GM18502 (cell line): ENCODE measurements at regions not wholly inside any gene's neighbourhood (a gene's known extent, or its start where the extent isn't known, plus 50 kb on each side); places are given as distances from the start of the nearest gene placed in this dataset.
"Not testable (repeated sequence)": the region's sequence is repeated elsewhere in the genome, so short reads cannot be mapped to it uniquely, and the experiment has no call there.

ENCODE experiments used
- ATAC-seq: cut with Tn5 transposase; IDR thresholded peaks from one replicate; pipeline ENCODE4 v1.9.1; 2021; ENCODE audit warnings: mild to moderate bottlenecking; ENCODE audit not compliant: unreplicated experiment, poor library complexity

- not testable (repeated sequence) for ATAC-seq
Observed at GRCh38 chr1:146448212-146448876, 219.5 kb upstream of the NOTCH2NLA start.

GRCh38 chr1:146443871-146444222, 215.0 kb upstream of the NOTCH2NLA start:
- not testable (repeated sequence) for ATAC-seq

GRCh38 chr1:146443088-146443870, 214.5 kb upstream of the NOTCH2NLA start:
- not testable (repeated sequence) for ATAC-seq

- ATAC-seq: not testable (repeated sequence)
Observed at GRCh38 chr1:146438543-146438942, 209.7 kb upstream of the NOTCH2NLA start.

- not testable (repeated sequence) for ATAC-seq
Observed at GRCh38 chr1:146416642-146417041, 187.8 kb upstream of the NOTCH2NLA start.

GRCh38 chr1:146415017-146415416, 186.2 kb upstream of the NOTCH2NLA start:
- ATAC-seq: not testable (repeated sequence)

GRCh38 chr1:146413911-146414310, 185.1 kb upstream of the NOTCH2NLA start:
- not testable (repeated sequence) for ATAC-seq

- ATAC-seq: not testable (repeated sequence)
Observed at GRCh38 chr1:146411923-146412322, 183.1 kb upstream of the NOTCH2NLA start.

- not testable (repeated sequence) for ATAC-seq
Observed at GRCh38 chr1:146409817-146410441, 181.1 kb upstream of the NOTCH2NLA start.

- ATAC-seq: not testable (repeated sequence)
Observed at GRCh38 chr1:146409116-146409801, 180.4 kb upstream of the NOTCH2NLA start.

GRCh38 chr1:146401281-146401825, 172.5 kb upstream of the NOTCH2NLA start:
- not testable (repeated sequence) for ATAC-seq

GRCh38 chr1:146400173-146401121, 171.6 kb upstream of the NOTCH2NLA start:
- not testable (repeated sequence) for ATAC-seq

GRCh38 chr1:146399225-146399624, 170.4 kb upstream of the NOTCH2NLA start:
- ATAC-seq: not testable (repeated sequence)

- not testable (repeated sequence) for ATAC-seq
Observed at GRCh38 chr1:146396801-146397200, 168.0 kb upstream of the NOTCH2NLA start.

- not testable (repeated sequence) for ATAC-seq
Observed at GRCh38 chr1:146396242-146396641, 167.4 kb upstream of the NOTCH2NLA start.

GRCh38 chr1:146393796-146394195, 165.0 kb upstream of the NOTCH2NLA start:
- ATAC-seq: not testable (repeated sequence)

- ATAC-seq: not testable (repeated sequence)
Observed at GRCh38 chr1:146393154-146393553, 164.3 kb upstream of the NOTCH2NLA start.

GRCh38 chr1:146389178-146389577, 160.4 kb upstream of the NOTCH2NLA start:
- not testable (repeated sequence) for ATAC-seq
